HuH-7.5 (cell line): ENCODE measurements at regions not wholly inside any gene's neighbourhood (a gene's known extent, or its start where the extent isn't known, plus 50 kb on each side); places are given as distances from the start of the nearest gene placed in this dataset.
A peak's percentile ranks its signal among the peaks of the same experiment; 100 is the strongest.
"Not testable (repeated sequence)": the region's sequence is repeated elsewhere in the genome, so short reads cannot be mapped to it uniquely, and the experiment has no call there.

ENCODE experiments used
- DNase-seq: peaks from one replicate; pipeline ENCODE4 v3.0.0; 2011; ENCODE audit warnings: low spot score

DNA sequence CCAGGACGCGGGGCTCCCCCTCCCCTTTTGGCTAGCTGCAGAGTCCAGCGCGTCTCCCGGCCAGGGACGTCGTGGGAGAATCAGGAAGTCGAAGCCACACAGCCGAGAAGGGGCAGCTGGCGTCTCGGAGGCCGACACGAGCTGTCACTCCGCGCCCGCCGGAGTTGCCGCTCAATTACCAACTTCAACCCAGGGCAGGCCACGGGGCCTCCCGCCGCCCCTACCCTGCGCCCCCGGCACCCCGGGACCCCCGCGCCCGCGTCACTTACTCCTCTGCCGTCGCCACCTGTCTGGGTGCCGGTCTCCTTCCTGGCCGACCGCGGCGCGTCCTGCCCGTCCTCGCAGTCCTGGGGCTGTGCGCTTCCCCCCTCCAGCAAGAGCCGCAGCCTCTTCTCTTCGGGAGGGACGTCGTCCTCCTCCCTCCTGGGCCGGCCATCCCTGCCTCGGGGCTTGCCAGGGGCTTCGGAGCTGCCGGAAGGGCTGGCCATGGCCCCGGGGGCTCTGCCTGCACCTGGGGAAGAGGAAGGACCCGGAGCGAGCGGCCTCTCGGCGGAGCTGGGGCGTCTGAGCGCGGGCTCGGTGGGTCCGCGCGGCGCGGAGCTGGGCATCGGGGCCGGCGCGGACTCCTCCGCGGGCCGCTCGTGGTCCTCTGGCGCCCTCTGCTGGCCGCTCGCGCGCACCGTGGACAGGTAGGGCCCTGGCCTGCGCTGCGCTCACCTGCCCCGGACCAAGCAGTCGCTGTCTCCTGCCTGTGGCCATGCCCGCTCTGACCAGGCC lies 65.6 kb upstream of the CLEC6A start:
- DNase-seq, result peak; percentile 24

- DNase-seq, result peak; percentile 20
Observed at GRCh38 chr12:8396225-8397071, 59.3 kb upstream of the CLEC6A start.

GRCh38 chr12:8397378-8397777 lies 58.4 kb upstream of the CLEC6A start:
- DNase-seq, result not testable (repeated sequence)

- not testable (repeated sequence) for DNase-seq
Observed at GRCh38 chr12:8399496-8400034, 56.2 kb upstream of the CLEC6A start.

DNA sequence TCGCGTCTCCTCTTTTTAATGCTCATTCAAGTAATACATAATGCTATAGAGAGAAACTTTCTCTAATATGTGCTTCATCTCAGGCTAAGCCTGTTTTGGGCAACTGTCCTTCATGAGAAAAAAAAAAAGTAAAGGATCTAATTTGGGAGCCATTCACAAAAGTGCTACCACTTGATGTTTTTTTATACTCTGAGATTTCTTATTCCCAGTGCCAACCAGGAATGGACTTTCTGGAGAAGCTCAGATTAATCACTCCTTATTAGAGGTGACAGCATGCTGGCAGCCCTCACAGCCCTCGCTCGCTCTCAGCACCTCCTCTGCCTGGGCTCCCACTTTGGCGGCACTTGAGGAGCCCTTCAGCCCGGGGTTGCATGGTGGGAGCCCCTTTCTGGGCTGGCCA lies 51.9 kb upstream of the CLEC6A start:
- not testable (repeated sequence) for DNase-seq

DNA sequence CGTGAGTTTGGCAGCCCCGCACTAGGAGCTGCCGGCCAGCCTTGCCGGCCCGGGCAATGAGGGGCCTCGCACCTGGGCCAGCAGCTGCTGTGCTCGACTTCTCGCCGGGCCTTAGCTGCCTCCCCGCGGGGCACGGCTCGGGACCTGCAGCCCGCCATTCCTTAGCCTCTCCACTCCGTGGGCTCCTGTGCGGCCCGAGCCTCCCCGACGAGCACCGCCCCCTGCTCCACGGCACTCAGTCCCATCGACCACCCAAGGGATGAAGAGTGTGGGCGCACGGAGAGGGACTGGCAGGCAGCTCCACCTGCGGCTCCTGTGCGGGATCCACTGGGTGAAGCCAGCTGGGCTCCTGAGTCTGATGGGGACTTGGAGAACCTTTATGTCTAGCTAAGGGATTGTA lies 51.4 kb upstream of the CLEC6A start:
- not testable (repeated sequence) for DNase-seq
